Adipose tissue (tissue), 3 donors: ENCODE measurements at regions not wholly inside any gene's neighbourhood (a gene's known extent, or its start where the extent isn't known, plus 50 kb on each side); places are given as distances from the start of the nearest gene placed in this dataset.

ENCODE experiments used
- H3K27ac ChIP-seq: one replicate; pipeline ENCODE4 v1.5.1; 2013; ENCODE audit warnings: low read depth, low read length
- WGBS, 3 donors: extraction: QIAGEN DNeasy Blood & Tissue Kit; methylation state at CpG; one replicate each; pipeline ENCODE4 v1.1.7; 2013; 5-methylcytosine and 5-hydroxymethylcytosine counted together
- donor health status: healthy with polysubstance abuse.
- donor health status: Bipolar disorder and iron deficiency.
- donor health status: healthy.

DNA sequence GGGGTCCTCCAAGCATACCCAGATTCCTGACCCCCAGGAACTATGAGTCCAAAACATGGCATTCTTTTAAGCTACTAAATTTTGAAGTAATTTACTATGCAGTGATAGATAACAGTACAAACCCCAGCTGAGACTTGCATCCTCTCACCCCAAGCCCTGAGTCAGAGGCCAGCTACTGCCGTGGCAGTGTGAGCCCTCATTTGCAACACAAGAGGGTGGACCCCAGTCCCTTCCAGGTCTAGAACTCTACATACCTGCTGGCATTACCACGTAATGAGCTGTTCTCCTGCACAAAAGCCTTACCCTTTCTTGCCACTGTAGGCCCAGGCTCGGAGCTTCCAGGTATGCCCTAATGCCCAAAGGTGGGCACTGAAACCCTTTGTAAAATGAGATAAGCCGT, 108.6 kb upstream of the ERCC6L2 start:
- no peak overlapping the region for H3K27ac ChIP-seq
- 94 to 96% (median 94%) methylated on average over 4 of the region's 4 CpGs for whole genome bisulfite sequencing, 3 donors

DNA sequence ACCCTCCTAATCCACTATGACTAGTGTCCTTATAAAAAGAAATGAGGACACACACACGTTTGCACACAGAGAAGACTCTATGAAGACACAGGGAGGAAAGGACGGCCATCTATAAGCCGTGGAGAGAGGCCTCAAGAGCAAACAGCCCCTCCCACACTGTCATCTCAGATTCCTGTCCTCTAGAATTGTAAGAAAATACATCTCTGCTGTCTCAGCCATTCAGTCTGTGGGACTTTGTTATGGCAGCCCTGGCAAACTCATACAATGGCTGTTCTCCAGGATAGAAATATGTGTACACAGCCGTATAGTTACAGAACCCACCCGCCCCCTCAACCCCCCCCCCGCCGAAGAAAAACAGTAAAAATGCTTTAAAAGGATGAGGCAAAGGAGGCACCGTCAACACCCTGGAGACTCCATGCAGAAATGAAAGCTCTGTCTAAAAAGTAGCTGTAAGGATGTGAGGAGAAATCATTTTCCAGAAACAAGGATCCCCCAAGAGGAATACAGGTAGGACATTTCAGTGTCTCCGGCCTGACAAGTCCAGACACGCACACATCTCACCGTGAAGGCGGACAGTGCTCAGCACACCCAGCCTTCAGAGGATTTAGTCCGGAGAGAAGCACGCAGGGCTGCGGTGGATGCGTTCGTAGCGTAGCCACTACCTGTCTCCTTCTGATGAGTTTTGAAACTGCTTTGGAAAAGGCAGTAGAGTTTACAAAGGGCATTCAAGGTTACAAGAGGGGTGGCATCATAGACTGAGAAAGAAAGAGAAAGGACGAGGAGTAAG, 110.8 kb upstream of the ERCC6L2 start:
- no peak overlapping the region for H3K27ac ChIP-seq
- 46 to 53% (median 52%) methylated on average over 19 of the region's 19 CpGs for WGBS, 3 donors

DNA sequence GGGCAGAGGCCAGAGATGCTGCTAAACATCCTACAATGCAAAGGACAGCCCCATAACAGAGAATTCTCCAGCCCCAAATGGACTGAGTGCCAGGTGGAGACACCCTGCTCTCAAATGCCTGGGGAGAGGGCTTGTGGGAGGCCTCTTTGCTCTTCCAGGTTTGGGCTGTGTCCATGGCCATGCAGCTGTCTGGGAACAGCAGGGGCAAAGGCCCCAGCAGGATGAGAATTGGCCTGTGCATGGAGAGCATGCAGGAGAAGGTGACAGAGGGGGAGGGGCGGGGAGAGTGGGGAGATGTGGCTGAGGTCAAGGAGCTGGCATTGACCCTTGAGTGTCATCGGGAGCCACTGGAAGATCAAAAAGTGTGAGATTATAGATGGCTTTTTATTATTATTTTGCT, 111.5 kb upstream of the ERCC6L2 start:
- 71 to 88% (median 78%) methylated on average over 2 of the region's 2 CpGs for WGBS, 3 donors
- H3K27ac ChIP-seq = no peak overlapping the region

DNA sequence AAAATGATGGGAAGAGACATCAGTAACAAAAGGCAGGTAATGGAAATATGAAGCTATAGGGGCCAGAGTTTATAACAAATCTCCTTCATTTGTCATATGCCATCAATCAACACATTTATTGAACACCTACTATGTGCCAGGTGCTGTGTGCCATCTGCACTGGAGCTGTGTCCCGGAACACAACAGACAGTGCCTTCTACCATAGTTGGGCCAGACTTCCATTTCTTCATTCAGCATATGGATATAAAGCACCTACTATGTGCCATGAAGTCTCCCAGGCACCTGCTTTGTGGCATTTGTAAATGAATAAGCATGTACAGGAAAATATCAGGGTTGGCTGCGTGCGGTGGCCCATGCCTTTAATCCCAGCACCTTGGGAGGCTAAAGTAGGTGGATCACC, 112.5 kb upstream of the ERCC6L2 start:
- H3K27ac ChIP-seq = no peak overlapping the region
- WGBS, 3 donors = 96 to 100% (median 97%) methylated on average over 3 of the region's 3 CpGs

DNA sequence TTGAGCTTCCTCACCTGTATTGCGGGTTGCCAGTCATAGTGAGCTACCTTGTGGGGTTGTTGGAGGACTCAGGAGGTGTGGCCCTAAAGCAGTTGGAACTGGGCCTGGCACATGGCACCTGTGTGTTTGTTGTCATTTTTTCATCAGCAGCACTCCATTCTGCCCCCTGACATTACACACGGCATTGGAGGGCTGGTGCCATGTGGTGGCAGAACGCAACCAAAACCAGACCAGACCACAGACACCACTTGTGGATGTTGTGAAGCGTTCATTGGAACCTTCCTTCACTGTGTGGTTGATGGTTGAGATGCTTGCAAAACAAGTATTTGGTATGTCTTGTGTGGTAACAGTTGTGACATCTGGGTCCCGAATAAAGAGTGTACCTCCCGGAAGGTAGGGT, 113.2 kb upstream of the ERCC6L2 start:
- no peak overlapping the region for H3K27ac ChIP-seq
- 89 to 95% (median 91%) methylated on average over 6 of the region's 6 CpGs for WGBS, 3 donors

DNA sequence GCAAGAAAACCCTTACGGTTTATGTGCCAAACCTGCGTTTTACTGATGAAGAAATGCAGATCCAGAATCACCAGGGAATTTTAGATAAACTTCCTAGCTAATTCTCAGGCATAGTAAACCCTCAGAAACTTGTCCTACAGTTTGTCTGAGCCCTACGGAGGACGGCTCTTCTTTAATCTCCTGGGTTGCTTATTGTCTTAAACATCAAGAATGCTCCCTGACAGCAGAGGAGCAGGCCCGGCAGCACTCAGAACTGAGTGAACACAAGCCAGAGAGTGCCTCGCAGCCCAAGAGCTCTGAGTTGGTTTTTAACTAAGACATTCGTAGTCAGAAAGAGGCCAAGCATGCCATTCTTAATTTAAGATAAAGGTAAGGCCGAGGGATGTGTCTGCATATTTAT, 114.7 kb upstream of the ERCC6L2 start:
- WGBS, 3 donors = 80 to 91% (median 87%) methylated on average over 8 of the region's 8 CpGs
- H3K27ac ChIP-seq = no peak overlapping the region

DNA sequence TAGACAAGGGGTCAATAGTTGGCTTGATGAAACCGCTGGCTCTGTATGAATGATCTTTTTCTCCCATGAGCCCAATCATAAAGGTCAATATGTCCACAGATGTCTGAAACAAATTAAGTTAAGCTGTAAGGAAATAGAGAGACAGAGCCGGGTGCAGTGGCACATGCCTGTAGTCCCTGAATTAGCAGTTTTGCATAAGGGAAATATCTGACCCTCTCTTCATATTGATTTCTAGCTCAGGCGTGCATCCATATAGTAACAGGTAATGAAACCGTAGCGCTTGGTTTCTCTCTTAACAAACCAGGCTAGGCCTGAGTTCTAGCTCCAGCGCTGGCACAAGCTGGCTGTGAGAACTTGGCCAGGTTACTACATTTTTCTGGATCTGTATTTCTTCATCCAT, 118.1 kb upstream of the ERCC6L2 start:
- WGBS, 3 donors = 77 to 92% (median 85%) methylated on average over 6 of the region's 6 CpGs
- no peak overlapping the region for H3K27ac ChIP-seq

DNA sequence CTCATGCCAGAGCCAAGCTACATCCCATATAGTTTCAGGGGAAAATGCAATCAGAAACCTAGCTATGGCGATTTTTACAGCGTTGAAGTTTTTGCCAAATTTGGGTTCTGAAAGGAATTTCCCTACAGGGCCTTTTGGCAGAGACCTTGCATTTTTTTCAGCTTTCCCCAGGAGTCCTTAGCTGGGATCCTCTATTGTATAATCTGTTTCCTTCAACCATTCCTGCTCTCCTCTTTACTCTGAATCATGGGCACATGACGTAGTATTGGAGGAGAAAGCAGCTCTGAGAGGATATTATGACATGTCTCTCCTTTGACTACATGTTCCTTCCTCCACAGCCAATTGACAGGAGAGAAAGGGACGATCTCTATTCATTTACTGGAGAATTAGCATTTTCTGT, 118.5 kb upstream of the ERCC6L2 start:
- H3K27ac ChIP-seq = no peak overlapping the region
- 38 to 53% (median 47%) methylated on average over 4 of the region's 4 CpGs for WGBS, 3 donors

DNA sequence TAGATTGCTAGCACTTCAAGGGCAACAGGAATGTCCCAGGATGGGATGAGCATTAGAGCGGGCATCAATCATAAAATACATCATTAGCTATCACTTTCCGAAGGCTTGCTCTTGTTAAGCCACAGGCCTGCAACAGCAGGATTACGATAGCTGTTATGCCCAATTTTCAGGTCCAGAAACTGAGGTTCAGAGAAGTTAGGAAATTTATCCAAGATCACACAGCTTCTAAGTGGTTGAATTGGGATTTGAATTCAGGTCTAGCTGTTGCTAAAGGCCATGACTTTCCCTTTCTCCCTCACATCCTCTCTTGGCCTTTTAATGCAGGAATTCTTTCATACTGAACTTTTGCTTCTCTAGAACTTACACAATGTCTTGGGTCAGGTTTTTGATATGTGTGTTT, 119.4 kb upstream of the ERCC6L2 start:
- no peak overlapping the region for H3K27ac ChIP-seq
- 96 to 98% (median 96%) methylated on average over 3 of the region's 3 CpGs for WGBS, 3 donors

DNA sequence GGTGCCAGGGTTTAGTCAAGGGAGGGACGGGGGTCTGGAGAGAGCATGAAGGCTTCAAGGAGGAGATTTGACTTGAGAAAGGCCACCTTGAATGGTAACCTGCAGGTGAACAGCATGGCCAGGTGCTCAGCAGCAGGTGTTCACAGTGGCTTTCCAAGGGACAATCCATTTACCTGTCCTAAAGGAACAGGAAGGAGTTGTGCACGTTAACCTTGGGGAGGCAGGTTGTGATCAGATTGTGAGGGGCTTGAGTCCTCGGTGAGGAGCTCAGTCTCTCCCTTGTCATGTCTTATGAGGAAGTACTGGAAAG, 120.1 kb upstream of the ERCC6L2 start:
- no peak overlapping the region for H3K27ac ChIP-seq
- WGBS, 3 donors = 74 to 84% (median 78%) methylated on average over 3 of the region's 3 CpGs

DNA sequence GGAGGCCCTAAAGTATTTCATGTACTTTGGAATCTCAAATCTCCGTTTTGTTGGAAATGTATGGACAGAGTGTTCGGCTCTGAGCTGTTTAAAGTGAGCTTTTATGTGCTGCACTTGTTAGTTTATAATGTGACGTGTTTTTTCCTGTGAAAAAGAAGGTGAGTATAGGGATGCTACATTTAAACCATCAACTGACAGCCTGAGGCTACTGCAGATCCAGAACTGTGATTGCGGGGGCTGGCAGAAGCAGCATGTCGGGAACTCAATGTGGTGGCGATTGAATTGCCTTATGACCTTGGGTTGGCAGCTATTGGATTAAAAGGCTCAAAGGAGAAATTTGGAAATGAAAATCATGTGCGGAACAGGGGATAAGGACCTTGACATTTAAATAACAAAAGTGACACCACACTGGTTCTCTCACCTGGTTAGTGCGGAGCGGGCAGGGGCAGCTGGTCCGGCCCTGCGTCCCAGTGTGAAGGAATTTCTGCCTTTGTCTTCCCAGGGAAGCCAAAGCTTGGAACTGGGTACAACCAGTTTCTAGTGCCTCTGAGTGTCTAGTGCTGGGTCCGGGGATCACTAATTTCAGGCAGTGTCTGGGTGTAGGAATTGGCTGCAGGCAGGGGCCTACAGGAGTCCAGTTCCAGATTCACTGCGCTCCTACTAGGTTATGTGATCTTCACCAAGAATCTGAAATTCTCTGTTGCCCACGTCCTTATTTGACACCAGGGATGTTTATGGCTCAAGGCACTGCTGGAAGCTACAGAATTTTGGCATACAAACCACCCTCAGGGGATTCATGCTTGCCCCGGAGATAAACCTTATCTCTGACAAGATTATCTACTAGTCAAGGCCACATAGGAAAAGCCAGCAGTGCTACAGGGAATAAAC, 120.7 kb upstream of the ERCC6L2 start:
- 83 to 87% (median 86%) methylated on average over 15 of the region's 15 CpGs for WGBS, 3 donors

DNA sequence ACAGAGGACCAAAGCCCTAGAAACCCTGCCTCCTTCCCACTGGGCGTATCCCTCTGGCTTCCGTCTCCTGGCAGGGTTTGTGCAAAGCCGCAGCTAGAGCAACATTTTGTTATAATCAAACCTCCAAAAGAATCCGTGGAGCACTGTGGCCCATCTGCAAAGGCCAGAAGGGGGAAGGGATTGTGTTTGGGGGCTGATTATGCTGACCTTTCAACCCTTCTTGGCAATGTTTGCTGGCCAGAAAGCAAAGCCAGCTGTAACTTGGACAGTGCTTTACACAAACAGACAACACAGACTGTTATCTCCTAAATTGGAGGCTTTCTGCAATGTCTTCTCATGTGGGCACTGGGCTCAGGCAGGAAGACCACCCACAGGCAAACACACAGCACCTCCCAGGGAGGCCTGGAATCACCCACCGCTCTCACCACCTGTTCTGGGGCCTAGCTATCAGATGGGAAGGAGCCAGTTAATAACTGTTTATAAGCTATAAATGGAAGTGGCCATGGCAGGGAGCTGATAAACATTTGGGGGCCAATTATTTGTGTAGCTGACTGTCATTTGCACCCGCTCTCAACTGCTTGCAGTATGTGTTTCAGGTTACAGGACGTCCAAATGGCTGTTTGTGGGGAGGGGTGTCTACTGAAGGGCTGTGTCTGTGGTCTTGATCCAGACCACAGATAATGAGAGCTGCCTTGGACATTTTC, 121.6 kb upstream of the ERCC6L2 start:
- H3K27ac ChIP-seq = no peak overlapping the region
- 65 to 66% (median 66%) methylated on average over 7 of the region's 7 CpGs for WGBS, 3 donors

More for the DNA sequence above, 120.7 kb upstream of the ERCC6L2 start:
- no peak overlapping the region for H3K27ac ChIP-seq

DNA sequence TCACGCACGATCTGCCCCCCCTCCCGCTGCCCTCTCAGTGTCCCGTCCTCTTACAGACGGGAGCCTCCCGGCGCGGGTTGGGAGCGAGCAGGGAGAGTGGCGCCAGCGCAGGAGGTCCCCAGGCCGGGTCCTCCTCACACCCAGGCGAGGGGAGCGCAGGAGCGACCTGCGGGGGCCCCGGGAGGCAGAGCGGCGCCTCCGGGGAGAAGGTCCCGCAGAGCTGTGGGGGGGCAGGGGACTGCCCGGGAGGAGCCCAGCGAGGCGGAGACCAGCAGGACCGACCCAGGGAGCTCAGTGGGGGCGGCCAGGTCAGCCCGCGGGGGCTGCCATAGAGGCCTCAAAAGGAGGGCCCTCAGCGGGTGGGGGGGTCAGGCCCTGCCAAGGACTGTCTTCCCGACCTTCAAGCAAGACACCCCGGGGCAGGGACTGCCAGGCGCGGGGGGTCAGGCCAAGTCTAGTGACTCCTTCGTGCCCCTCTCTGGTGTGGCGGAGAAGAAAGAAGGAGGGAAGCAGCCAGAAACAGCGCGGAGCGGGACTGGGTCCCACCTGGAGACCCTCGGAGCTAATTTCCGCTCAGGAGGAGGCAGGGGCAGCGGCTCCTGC, 123.3 kb upstream of the ERCC6L2 start:
- 23 to 39% (median 28%) methylated on average over 33 to 41 of the region's 41 CpGs for WGBS, 3 donors
- no peak overlapping the region for H3K27ac ChIP-seq

DNA sequence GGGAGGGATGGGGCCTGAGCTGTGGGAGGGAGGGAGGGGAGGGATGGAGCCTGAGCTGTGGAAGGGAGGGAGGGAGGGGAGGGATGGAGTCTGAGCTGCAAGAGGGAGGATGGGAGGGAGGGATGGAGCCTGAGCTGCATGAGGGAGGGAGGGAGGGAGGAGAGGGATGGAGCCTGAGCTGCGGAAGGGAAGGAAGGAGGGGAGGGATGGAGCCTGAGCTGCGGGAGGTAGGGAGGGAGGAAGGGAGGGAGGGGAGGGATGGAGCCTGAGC, 124.0 kb upstream of the ERCC6L2 start:
- no peak overlapping the region for H3K27ac ChIP-seq
- WGBS, 3 donors = 8 to 42% (median 38%) methylated on average over 2 of the region's 2 CpGs

DNA sequence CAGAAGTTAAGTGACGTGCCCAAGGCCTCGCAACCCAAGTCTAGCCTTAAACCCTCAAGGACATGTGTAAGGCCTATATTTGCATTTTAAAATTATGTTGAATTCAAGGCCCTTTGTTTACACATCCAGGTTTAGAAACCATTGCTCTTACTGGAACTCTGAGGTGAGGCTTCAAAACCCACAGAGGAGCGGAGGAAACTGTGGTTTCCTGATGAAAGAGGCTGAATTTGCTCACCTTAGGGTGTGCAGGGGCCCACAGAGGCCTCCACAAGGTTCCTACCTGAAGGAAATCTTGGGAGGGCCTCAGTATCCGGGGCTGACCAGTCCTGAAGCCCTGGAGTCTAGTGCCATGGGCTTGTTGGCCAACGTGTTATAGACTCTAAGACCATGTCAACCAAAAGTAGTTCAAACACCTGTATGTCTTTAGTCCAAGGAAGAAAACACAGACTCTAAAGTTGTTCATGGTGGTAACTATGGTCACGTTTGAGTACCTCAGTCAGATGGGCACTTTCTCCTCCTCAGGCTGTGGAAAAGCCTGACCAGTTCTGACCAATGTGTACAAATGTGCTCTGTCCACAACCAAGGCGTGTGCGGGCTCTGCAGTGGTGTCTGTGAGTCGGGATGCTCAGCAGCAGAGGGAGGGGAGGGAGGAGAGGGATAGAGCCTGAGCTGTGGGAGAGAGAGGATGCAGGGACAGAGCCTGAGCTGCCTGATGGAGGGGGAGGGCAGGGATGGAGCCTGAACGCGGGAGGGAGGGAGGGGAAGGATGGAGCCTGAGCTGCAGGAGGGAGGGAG, 124.6 kb upstream of the ERCC6L2 start:
- 58 to 78% (median 78%) methylated on average over 11 of the region's 11 CpGs for whole genome bisulfite sequencing, 3 donors
- no peak overlapping the region for H3K27ac ChIP-seq

DNA sequence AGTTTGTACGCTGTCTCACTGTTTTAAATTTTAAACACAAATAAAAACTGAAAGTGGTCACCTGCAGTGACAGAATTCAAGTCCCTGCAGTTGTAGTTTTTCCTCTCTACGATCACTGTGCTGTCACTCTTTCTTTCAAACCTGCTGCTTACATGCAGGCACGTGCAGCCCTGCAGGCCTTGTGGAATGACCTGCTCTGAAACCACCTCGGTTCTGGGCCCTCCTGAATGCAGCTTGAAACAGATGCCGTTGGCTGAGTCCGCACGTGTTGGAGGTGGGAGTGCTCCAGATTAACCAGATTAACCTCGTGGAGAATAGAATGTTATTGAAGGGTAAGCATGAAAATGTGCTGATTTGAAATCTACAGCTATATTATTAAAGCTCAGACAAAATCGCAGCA, 126.0 kb upstream of the ERCC6L2 start:
- WGBS, 3 donors = 74 to 85% (median 79%) methylated on average over 9 of the region's 9 CpGs

DNA sequence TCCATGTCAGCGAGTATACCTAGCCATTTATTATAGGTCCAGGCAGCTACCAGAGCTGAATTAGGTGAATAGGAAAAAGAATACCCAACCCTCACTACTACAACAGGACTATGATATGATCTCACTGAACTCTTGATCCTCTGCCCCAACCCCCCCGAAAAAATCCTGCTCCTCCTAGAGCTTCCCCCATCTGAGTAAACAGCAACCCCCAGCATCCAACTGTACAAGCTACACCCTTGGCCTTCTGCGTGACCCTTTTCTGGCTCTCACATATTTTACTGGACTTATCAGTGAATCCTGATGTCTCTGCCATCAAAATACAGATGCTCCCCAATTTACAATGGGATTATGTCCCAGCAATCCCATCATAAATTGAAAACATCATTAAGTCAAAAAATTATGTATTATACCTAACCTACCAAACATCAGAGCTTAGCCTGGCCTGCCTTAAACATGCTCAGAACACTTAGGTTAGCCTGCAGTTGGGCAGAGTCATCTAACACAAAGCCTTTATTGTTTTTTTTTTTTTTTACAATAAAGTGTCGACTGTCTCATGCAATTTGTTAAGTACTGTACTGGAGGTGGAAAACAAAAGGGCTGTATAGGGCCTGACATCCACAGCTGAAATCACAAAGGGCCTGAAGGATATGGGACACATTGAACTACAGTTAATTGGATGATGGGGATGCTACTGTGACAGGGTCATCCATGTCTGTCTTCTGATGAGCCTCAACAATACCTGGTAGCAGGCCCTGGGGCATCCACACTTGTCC, 128.9 kb upstream of the ERCC6L2 start:
- WGBS, 3 donors = 62 to 80% (median 80%) methylated on average over 4 of the region's 4 CpGs
- H3K27ac ChIP-seq = no peak overlapping the region

More for the DNA sequence above, 126.0 kb upstream of the ERCC6L2 start:
- H3K27ac ChIP-seq = no peak overlapping the region

DNA sequence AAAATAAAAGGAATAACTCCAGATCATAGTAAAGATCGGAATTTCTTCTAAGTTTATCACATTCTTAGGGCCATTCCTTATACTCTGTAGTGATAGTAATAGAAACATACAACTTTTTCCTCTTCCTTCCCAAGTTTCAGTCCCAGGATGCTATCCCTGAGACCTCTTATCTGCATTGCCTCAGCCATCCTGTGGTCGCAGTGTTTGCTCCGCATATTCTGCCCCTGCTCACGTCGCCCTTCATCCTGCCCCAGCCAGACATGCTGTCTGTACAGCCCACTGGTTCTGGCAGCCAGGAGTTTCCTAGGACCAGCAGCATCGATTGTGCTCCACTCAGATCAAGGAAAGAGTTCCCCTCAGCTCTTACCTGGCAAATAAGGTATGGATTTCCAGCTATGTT, 132.7 kb upstream of the ERCC6L2 start:
- 44 to 54% (median 50%) methylated on average over 6 of the region's 6 CpGs for WGBS, 3 donors

More for the DNA sequence above, 132.7 kb upstream of the ERCC6L2 start:
- H3K27ac ChIP-seq = no peak overlapping the region
